Left lung (tissue), 4 donors: ENCODE measurements at regions not wholly inside any gene's neighbourhood (a gene's known extent, or its start where the extent isn't known, plus 50 kb on each side); places are given as distances from the start of the nearest gene placed in this dataset.
"Not testable (repeated sequence)": the region's sequence is repeated elsewhere in the genome, so short reads cannot be mapped to it uniquely, and the experiment has no call there.

Experiments
- ATAC-seq: fragments of 200-7000 bp; cut with Tn5 transposase; one replicate; pipeline ENCODE4 v1.9.1; 2020; ENCODE audit warnings: moderate library complexity
- DNase-seq, 4 donors: peaks; one replicate each; pipeline ENCODE4 v3.0.0-alpha.2; 2013 to 2020
- H3K27ac ChIP-seq, 2 donors: fragments of 200-600 bp; sonication (generic) in 1 of 2; one replicate each; pipeline versions ENCODE4 v1.5.0 to v1.8.0; 2020 to 2021
- H3K27me3 ChIP-seq, 2 donors: fragments of 200-600 bp; sonication (generic) in 1 of 2; one replicate each; pipeline versions ENCODE4 v1.5.0 to v1.8.0; 2020 to 2021
- H3K36me3 ChIP-seq, 2 donors: fragments of 200-600 bp; sonication (generic) in 1 of 2; one replicate each; pipeline versions ENCODE4 v1.5.0 to v1.8.0; 2020 to 2021
- H3K4me1 ChIP-seq, 2 donors: fragments of 200-600 bp; one replicate each; pipeline ENCODE4 v1.8.0; 2021
- H3K4me3 ChIP-seq, 2 donors: fragments of 200-600 bp; sonication (generic) in 1 of 2; one replicate each; pipeline versions ENCODE4 v1.5.0 to v1.8.0; 2020 to 2021; ENCODE audit warnings: mild to moderate bottlenecking in 1 of 2
- H3K9me3 ChIP-seq, 2 donors: fragments of 200-600 bp; sonication (generic) in 1 of 2; one replicate each; pipeline versions ENCODE4 v1.5.0 to v1.8.0; 2020 to 2021
- CTCF ChIP-seq, 2 donors: fragments of 200-600 bp; sonication (generic) in 1 of 2; IDR thresholded peaks; one replicate each; pipeline versions ENCODE4 v1.5.0 to v1.8.0; 2021; ENCODE audit warnings: antibody characterized with exemption in 2 of 2
- intact Hi-C, 2 donors: fragments of 100-400 bp; cut with DNase I; formaldehyde crosslinking; loops; one replicate each; pipeline versions ENCODE4 v1.11.2 to v1.14.2; 2022
- donor health status: DM: no; HTN: yes; CAD: no.
- donor health status: DM: no; HTN: no; CAD: no.

- Histone ChIP-seq H3K36me3 (no peaks in the 10 kb centered on the region), H3K27me3 (no peaks in the 10 kb centered on the region), H3K4me3 (no peak overlapping the region), H3K4me1 (peaks cover under 1 to 8% of the 10 kb centered on the region in 2 donors), H3K27ac (peak overlapping the region; percentile 13 to 57), H3K9me3 (no peaks in the 10 kb centered on the region)
- no peak for ATAC-seq
- no peak for DNase-seq
- intact Hi-C loops = no loop called here
- TF ChIP-seq CTCF (IDR thresholded peaks at IDR 0.05) = no peak
Measured at GRCh38 chr5:143634689-143635088, 177.3 kb upstream of the HMHB1 start.

- TF ChIP-seq CTCF (IDR thresholded peaks at IDR 0.05) = no peak
- Histone ChIP-seq H3K27me3 (no peaks in the 10 kb centered on the region), H3K4me3 (no peak overlapping the region), H3K9me3 (no peaks in the 10 kb centered on the region), H3K4me1 (peaks cover 5 to 8% of the 10 kb centered on the region in 2 donors), H3K27ac (peak overlapping the region; percentile 54 to 69), H3K36me3 (no peaks in the 10 kb centered on the region)
- intact Hi-C loops = no loop called here
- ATAC-seq = peak; percentile 91
- peak in 1 of 4 donors; percentile 40 for DNase-seq
Measured at GRCh38 chr5:143629871-143630659, 181.9 kb upstream of the HMHB1 start.

GRCh38 chr5:143625048-143625447, 186.9 kb upstream of the HMHB1 start:
- H3K4me3 ChIP-seq, DNase-seq, H3K9me3 ChIP-seq, H3K36me3 ChIP-seq, H3K27me3 ChIP-seq, ATAC-seq, H3K4me1 ChIP-seq, H3K27ac ChIP-seq, intact Hi-C loops: not testable (repeated sequence)

- Histone ChIP-seq H3K9me3 (no peaks in the 10 kb centered on the region), H3K36me3 (no peaks in the 10 kb centered on the region), H3K27ac (no peak overlapping the region), H3K4me1 (peaks cover 0 to 6% of the 10 kb centered on the region in 2 donors), H3K4me3 (no peak overlapping the region), H3K27me3 (no peaks in the 10 kb centered on the region)
- DNase-seq (no peak), ATAC-seq (peak; percentile 38)
- intact Hi-C loops = no loop called here
- TF ChIP-seq CTCF (IDR thresholded peaks at IDR 0.05) = no peak
Measured at GRCh38 chr5:143624465-143624864, 187.5 kb upstream of the HMHB1 start.

- Histone ChIP-seq H3K27me3 (no peaks in the 10 kb centered on the region), H3K36me3 (no peaks in the 10 kb centered on the region), H3K4me1 (peaks cover 0 to 5% of the 10 kb centered on the region in 2 donors), H3K27ac (peak overlapping the region in 1 of 2 donors; percentile 26), H3K4me3 (no peak overlapping the region), H3K9me3 (no peaks in the 10 kb centered on the region)
- ATAC-seq = peak; percentile 90
- DNase-seq = peak in 1 of 4 donors; percentile 37
- intact Hi-C loops = no loop called here
- no peak for TF ChIP-seq CTCF (IDR thresholded peaks at IDR 0.05)
Measured at GRCh38 chr5:143619040-143619439, 192.9 kb upstream of the HMHB1 start.
